HFF-Myc (cell line): ENCODE measurements at regions not wholly inside any gene's neighbourhood (a gene's known extent, or its start where the extent isn't known, plus 50 kb on each side); places are given as distances from the start of the nearest gene placed in this dataset.
"Not testable (repeated sequence)": the region's sequence is repeated elsewhere in the genome, so short reads cannot be mapped to it uniquely, and the experiment has no call there.

Source experiments
- DNase-seq: peaks from one replicate; pipeline ENCODE4 v3.0.0-alpha.2; 2011; ENCODE audit warnings: low read depth; ENCODE audit errors: extremely low read depth
- H3K4me3 ChIP-seq: replicated peaks from 2 replicates; pipeline ENCODE4 v1.5.1; 2011; ENCODE audit warnings: low read depth, mild to moderate bottlenecking, control low read depth, low read length
- CTCF ChIP-seq: IDR thresholded peaks from 2 replicates; pipeline ENCODE4 v1.5.1; 2012; ENCODE audit warnings: mild to moderate bottlenecking, low read depth, low read length, control low read depth; ENCODE audit errors: missing control alignments

GRCh38 chr9:135173066-135173465 lies 85.6 kb downstream of the OLFM1 start:
- no peak for TF ChIP-seq CTCF
- no peak for DNase-seq
- H3K4me3 ChIP-seq: no peak overlapping the region

GRCh38 chr9:135174248-135174647 lies 86.8 kb downstream of the OLFM1 start:
- H3K4me3 ChIP-seq: no peak overlapping the region
- DNase-seq: no peak
- no peak for TF ChIP-seq CTCF

GRCh38 chr9:135174981-135175380 lies 87.5 kb downstream of the OLFM1 start:
- no peak for DNase-seq
- no peak overlapping the region for H3K4me3 ChIP-seq
- TF ChIP-seq CTCF: no peak

DNA sequence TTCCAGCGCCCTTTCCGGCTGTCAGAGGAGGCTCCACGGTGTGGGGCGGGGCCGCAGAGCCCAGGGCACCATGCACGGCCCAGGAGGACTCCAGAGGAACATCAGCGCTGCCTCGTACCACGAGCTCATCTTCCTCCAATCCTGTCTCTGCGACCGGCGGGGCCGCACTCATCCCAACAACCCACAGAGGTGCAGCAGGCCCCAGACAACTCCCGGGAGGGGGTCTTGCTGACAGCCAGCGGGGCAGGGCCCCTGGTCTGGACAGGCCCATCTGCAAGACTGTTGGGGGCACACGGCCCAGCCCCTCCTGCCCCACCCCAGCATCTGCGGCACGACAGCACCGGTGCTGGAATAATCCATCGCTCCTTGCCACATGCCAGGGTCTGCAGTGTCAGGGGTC lies 88.8 kb downstream of the OLFM1 start:
- H3K4me3 ChIP-seq: no peak overlapping the region
- TF ChIP-seq CTCF: no peak
- DNase-seq: no peak

GRCh38 chr9:135177562-135177961 lies 90.1 kb downstream of the OLFM1 start:
- H3K4me3 ChIP-seq, DNase-seq: not testable (repeated sequence)

- no peak overlapping the region for H3K4me3 ChIP-seq
- TF ChIP-seq CTCF: no peak
- DNase-seq: no peak
Observed at GRCh38 chr9:135178498-135178897, 91.0 kb downstream of the OLFM1 start.

DNA sequence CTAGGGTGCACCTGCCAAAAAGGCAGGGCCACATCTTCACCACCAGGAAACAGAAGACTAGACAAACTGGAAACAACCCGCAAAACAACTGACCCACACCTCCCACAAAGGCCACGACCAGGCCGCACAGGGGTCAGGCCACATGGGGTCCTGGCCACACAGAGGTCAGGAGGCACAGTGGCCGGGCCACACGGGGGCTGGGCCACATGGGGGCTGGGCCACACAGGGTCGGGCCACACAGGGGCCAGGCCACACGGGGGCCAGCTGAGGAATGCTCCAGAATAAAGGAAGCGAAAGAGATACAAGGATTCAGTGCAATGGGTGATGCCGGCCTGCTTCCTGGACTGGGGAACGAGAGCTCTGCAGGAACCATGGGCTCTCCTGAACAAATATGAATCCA lies 91.6 kb downstream of the OLFM1 start:
- no peak for DNase-seq
- TF ChIP-seq CTCF: no peak
- H3K4me3 ChIP-seq: no peak overlapping the region
